SK-N-SH treated with all-trans-retinoic acid at 6 μM for 48 hours (cell line): ENCODE measurements at regions not wholly inside any gene's neighbourhood (a gene's known extent, or its start where the extent isn't known, plus 50 kb on each side); places are given as distances from the start of the nearest gene placed in this dataset.

Experiments
- ATAC-seq: fragments of 200-7000 bp; cut with Tn5 transposase; 3 replicates; pipeline ENCODE4 v1.9.1; 2020; ENCODE audit warnings: mild to moderate bottlenecking, moderate library complexity
- BACH2 ChIP-seq: fragments of 250-450 bp; sonication (Bioruptor Pico); IDR thresholded peaks from 2 replicates; pipeline ENCODE4 v1.9.0; 2021; ENCODE audit warnings: mild to moderate bottlenecking, borderline replicate concordance
- CSDC2 ChIP-seq: fragments of 250-450 bp; sonication (Bioruptor Pico); IDR thresholded peaks from 2 replicates; pipeline ENCODE4 v1.5.0; 2020; ENCODE audit warnings: mild to moderate bottlenecking, moderate library complexity
- ESRRG ChIP-seq: fragments of 250-450 bp; sonication (Bioruptor Pico); IDR thresholded peaks from 2 replicates; pipeline ENCODE4 v1.6.1; 2021; ENCODE audit warnings: mild to moderate bottlenecking
- GLIS3 ChIP-seq: fragments of 250-450 bp; sonication (Bioruptor Pico); IDR thresholded peaks from 2 replicates; pipeline ENCODE4 v1.5.0; 2020; ENCODE audit warnings: mild to moderate bottlenecking, moderate library complexity
- ISL1 ChIP-seq: fragments of 250-450 bp; sonication (Bioruptor Pico); IDR thresholded peaks from 2 replicates; pipeline ENCODE4 v2.1.2; 2022; ENCODE audit warnings: mild to moderate bottlenecking, moderate library complexity
- OSR1 ChIP-seq: fragments of 250-450 bp; sonication (Bioruptor Pico); IDR thresholded peaks from 2 replicates; pipeline ENCODE4 v1.8.0; 2022; ENCODE audit warnings: moderate library complexity, mild to moderate bottlenecking, inconsistent platforms
- RARB ChIP-seq: fragments of 250-450 bp; sonication (Bioruptor Pico); IDR thresholded peaks from 2 replicates; pipeline ENCODE4 v1.8.0; 2021; ENCODE audit warnings: mild to moderate bottlenecking, moderate library complexity
- SNAI2 ChIP-seq: fragments of 250-450 bp; sonication (Bioruptor Pico); IDR thresholded peaks from 2 replicates; pipeline ENCODE4 v1.5.0; 2020; ENCODE audit warnings: mild to moderate bottlenecking, moderate library complexity
- TCF4 ChIP-seq: fragments of 250-450 bp; sonication (Bioruptor Pico); IDR thresholded peaks from 2 replicates; pipeline ENCODE4 v1.8.0; 2021; ENCODE audit warnings: mild to moderate bottlenecking, moderate library complexity, borderline replicate concordance
- TOX ChIP-seq: fragments of 250-450 bp; sonication (Bioruptor Pico); IDR thresholded peaks from 2 replicates; pipeline ENCODE4 v1.8.0; 2021; ENCODE audit warnings: mild to moderate bottlenecking, moderate library complexity, borderline replicate concordance
- ZC3H10 ChIP-seq: fragments of 250-450 bp; sonication (Bioruptor Pico); IDR thresholded peaks from 2 replicates; pipeline ENCODE4 v1.5.1; 2021; ENCODE audit warnings: mild to moderate bottlenecking, moderate library complexity
- ZFP3 ChIP-seq: fragments of 250-450 bp; sonication (Bioruptor Pico); IDR thresholded peaks from 2 replicates; pipeline ENCODE4 v1.5.0; 2020; ENCODE audit warnings: mild to moderate bottlenecking, moderate library complexity
- ZFP30 ChIP-seq: fragments of 450-650 bp; formaldehyde crosslinking; IDR thresholded peaks from 2 replicates; pipeline ENCODE4 v1.5.0; 2022; ENCODE audit warnings: mild to moderate bottlenecking, moderate library complexity
- ZNF565 ChIP-seq: fragments of 450-650 bp; formaldehyde crosslinking; conservative IDR thresholded peaks from 2 replicates; pipeline ENCODE4 v1.5.0; 2020; ENCODE audit warnings: low read depth, mild to moderate bottlenecking, moderate library complexity
- ZNF70 ChIP-seq: fragments of 450-650 bp; formaldehyde crosslinking; IDR thresholded peaks from 2 replicates; pipeline ENCODE4 v1.5.0; 2020; ENCODE audit warnings: mild to moderate bottlenecking, moderate library complexity
- ZNF8 ChIP-seq: fragments of 450-650 bp; formaldehyde crosslinking; IDR thresholded peaks from 2 replicates; pipeline ENCODE4 v1.5.0; 2020; ENCODE audit warnings: mild to moderate bottlenecking, moderate library complexity
- TF ChIP-seq, protein P1 (sequence below): fragments of 250-450 bp; sonication (Bioruptor Pico); IDR thresholded peaks from 2 replicates; pipeline ENCODE4 v1.8.0; 2021; ENCODE audit warnings: low read depth, mild to moderate bottlenecking, moderate library complexity, borderline replicate concordance
- TF ChIP-seq, protein P2 (sequence below): fragments of 250-450 bp; sonication (Bioruptor Pico); IDR thresholded peaks from 2 replicates; pipeline ENCODE4 v1.5.1; 2020; ENCODE audit warnings: low read depth, mild to moderate bottlenecking, moderate library complexity
- TF ChIP-seq, protein P3 (sequence below): fragments of 250-450 bp; sonication (Bioruptor Pico); IDR thresholded peaks from 2 replicates; pipeline ENCODE4 v1.5.1; 2021; ENCODE audit warnings: mild to moderate bottlenecking, moderate library complexity

DNA sequence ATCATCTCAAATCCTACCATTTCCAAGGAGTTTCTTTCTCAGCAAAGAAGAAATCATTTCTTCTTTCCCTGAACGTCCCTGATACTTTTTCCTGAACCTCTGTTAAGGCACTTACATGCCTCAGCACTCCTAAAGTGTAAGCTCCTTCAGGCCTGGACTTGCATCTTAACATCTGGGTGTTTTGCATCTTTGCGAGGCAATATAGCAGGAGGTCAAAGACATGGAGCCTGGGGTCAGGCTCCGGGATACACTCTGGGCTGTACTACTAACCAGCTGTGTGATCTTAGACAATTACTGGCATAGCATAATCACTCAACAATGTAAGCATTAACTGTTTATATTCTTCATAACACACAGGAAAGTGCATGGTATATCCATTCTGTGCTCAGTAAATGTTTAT is 275.5 kb upstream of the BOD1L1 start:
- TF ChIP-seq ZFP30 (no peak), BACH2 (CRISPR knock-in tag) (no peak), ESRRG (no peak), SNAI2 (CRISPR knock-in tag) (no peak), TCF4 (CRISPR knock-in tag) (no peak), RARB (CRISPR knock-in tag) (no peak), ZNF565 (CRISPR knock-in tag) (no peak), TOX (CRISPR knock-in tag) (no peak), ZNF8 (no peak), ZC3H10 (CRISPR knock-in tag) (no peak), CSDC2 (CRISPR knock-in tag) (no peak)
- TF ChIP-seq, protein P1, sequence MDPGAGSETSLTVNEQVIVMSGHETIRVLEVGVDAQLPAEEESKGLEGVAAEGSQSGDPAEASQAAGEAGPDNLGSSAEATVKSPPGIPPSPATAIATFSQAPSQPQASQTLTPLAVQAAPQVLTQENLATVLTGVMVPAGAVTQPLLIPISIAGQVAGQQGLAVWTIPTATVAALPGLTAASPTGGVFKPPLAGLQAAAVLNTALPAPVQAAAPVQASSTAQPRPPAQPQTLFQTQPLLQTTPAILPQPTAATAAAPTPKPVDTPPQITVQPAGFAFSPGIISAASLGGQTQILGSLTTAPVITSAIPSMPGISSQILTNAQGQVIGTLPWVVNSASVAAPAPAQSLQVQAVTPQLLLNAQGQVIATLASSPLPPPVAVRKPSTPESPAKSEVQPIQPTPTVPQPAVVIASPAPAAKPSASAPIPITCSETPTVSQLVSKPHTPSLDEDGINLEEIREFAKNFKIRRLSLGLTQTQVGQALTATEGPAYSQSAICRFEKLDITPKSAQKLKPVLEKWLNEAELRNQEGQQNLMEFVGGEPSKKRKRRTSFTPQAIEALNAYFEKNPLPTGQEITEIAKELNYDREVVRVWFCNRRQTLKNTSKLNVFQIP (CRISPR knock-in tag), result no peak

GRCh38 chr4:13903901-13904300 is 276.4 kb upstream of the BOD1L1 start:
- no peak for TF ChIP-seq ZNF70
- no peak for ATAC-seq

More for the DNA sequence above, 275.5 kb upstream of the BOD1L1 start:
- no peak for ATAC-seq

DNA sequence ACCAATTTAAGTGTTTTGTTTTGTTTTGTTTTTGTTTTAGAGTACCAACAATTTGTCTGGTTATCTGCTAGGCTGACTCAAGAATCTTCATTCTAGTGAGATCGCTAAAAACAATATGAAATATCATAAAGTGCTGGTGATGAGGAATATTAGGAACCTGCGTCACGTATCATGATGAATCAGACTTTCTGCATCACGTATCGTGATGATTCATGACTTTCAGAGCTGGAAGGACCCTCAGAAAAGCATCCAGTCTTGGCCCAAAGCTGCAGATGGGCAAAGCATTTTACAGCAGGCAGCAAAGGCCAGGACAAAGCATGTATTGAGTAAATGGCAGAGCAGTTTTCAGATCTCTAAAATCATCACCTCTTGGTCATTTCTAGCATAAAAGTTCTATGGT is 278.0 kb upstream of the BOD1L1 start:
- ATAC-seq, result peak; percentile 17; the same call in 2 of the 3 replicates
- peak; percentile 49; the same call in 1 of the 2 replicates for TF ChIP-seq TOX (CRISPR knock-in tag)
- TF ChIP-seq, protein P1 (CRISPR knock-in tag), result no peak

GRCh38 chr4:13906727-13907126 is 279.2 kb upstream of the BOD1L1 start:
- no peak for ATAC-seq
- TF ChIP-seq ZNF70 (no peak), ZC3H10 (CRISPR knock-in tag) (no peak), OSR1 (CRISPR knock-in tag) (no peak), RARB (CRISPR knock-in tag) (no peak), ZNF8 (no peak), ZFP30 (no peak)
- TF ChIP-seq, protein P2, sequence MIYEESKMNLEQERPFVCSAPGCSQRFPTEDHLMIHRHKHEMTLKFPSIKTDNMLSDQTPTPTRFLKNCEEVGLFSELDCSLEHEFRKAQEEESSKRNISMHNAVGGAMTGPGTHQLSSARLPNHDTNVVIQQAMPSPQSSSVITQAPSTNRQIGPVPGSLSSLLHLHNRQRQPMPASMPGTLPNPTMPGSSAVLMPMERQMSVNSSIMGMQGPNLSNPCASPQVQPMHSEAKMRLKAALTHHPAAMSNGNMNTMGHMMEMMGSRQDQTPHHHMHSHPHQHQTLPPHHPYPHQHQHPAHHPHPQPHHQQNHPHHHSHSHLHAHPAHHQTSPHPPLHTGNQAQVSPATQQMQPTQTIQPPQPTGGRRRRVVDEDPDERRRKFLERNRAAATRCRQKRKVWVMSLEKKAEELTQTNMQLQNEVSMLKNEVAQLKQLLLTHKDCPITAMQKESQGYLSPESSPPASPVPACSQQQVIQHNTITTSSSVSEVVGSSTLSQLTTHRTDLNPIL (CRISPR knock-in tag), result no peak
- TF ChIP-seq, protein P1 (CRISPR knock-in tag), result no peak
- TF ChIP-seq, all 23 proteins: peak for 0

DNA sequence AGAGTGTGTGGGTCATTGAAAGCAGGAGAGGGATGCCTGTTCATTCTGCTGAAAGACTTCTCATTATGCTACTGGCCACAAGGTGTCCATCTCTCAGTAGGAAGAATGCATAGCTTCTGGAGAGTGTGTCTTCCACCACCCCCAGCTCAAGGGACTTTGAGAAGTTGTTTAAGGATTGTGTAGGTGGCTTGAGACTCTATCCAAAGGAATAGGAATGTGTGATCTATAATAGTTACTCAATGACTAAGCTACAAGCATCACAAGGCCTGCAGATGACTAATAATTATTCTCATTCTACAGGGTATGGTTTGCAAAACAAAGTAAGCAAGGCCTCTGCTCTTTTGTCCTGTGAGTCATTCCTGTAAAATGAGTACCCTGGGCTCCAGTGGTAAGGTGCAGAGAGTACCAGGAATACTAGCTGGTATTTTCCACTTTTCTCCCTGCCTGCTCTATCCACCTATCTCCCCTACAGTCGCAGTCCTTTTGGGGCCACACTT is 279.8 kb upstream of the BOD1L1 start:
- ATAC-seq, result peak; percentile 98
- TF ChIP-seq, protein P3, sequence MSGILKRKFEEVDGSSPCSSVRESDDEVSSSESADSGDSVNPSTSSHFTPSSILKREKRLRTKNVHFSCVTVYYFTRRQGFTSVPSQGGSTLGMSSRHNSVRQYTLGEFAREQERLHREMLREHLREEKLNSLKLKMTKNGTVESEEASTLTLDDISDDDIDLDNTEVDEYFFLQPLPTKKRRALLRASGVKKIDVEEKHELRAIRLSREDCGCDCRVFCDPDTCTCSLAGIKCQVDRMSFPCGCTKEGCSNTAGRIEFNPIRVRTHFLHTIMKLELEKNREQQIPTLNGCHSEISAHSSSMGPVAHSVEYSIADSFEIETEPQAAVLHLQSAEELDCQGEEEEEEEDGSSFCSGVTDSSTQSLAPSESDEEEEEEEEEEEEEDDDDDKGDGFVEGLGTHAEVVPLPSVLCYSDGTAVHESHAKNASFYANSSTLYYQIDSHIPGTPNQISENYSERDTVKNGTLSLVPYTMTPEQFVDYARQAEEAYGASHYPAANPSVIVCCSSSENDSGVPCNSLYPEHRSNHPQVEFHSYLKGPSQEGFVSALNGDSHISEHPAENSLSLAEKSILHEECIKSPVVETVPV (CRISPR knock-in tag), result no peak
- TF ChIP-seq BACH2 (CRISPR knock-in tag), result no peak
- TF ChIP-seq TOX (CRISPR knock-in tag), result 0 out of 2 replicates have a peak, but pooled peaks have one; percentile 29
- TF ChIP-seq ZFP3 (CRISPR knock-in tag), result peak; percentile 36; the same call in 1 of the 2 replicates
- no peak for TF ChIP-seq ZFP30
- TF ChIP-seq SNAI2 (CRISPR knock-in tag), result no peak
- no peak for TF ChIP-seq GLIS3
- TF ChIP-seq ESRRG, result no peak
- TF ChIP-seq ISL1 (CRISPR knock-in tag), result no peak
